HG03565 (cell line): ENCODE measurements at regions not wholly inside any gene's neighbourhood (a gene's known extent, or its start where the extent isn't known, plus 50 kb on each side); places are given as distances from the start of the nearest gene placed in this dataset.
"Not testable (repeated sequence)": the region's sequence is repeated elsewhere in the genome, so short reads cannot be mapped to it uniquely, and the experiment has no call there.

Source experiments
- ATAC-seq: cut with Tn5 transposase; IDR thresholded peaks from one replicate; pipeline ENCODE4 v1.9.1; 2021; ENCODE audit warnings: mild to moderate bottlenecking, moderate library complexity; ENCODE audit not compliant: unreplicated experiment

DNA sequence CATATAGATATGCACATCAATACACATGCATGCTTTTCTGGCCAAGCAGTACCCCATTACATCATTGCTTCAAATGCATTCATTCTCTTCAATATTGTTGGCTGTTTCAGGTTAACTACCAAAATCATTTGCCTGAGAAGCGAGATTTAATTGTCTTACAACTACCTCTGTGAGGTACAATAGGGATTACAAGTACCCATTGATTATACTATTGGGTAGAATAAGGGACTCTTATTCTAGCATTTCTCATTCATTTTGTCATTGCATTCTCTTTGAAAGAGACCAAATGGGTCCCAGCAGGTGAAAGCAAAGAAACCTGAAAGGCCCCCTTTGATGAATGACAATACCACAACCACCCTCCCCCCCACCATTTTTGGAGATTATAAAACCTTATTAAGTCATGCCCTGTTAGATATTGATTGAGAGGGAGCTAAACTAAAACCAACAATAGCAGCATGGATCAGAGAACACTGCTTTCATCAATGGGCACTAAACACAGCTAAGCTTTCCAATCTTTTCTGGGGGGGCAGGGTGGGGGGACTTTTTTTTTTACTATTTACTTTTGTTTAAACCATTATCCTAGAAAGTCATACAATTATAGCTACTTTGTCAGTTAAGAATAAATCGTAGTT lies 375.0 kb upstream of the CCNH start:
- ATAC-seq = no peak

DNA sequence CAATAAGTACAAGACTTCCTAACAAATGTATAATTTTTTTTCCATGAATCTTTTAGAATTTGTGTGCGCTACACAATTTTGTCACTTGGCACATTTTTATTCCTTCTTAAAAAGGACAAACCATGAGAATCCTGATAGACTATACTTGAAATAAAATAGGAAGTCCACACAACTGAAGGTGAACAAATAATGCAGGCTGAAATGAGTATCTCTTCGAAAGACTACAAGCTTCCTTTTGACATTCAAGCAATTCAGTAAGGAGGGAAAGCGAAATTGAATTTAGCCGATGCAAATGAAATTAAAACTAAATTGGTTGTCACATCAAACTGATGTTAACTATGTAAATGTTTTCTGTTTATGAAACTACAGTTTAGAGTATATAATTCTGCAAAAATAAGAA lies 374.4 kb upstream of the CCNH start:
- no peak for ATAC-seq

DNA sequence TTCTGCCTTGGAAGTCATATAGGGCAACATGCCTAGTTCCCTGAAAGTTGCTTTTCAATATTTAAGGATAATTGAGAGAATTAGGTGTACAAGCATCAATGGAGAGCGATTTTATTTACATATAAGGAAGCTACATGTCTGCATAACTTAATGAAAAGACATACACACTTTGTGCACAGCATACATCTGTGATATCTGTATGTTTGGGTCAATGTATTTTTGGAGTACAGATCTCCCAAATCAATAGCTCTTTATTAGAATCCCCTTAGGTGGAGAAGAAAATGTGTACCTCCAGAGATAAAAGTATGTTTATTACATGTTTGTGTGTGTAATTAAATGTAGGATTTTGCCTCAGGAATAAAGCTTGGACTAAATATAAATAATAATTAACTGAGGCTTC lies 373.7 kb upstream of the CCNH start:
- ATAC-seq = no peak

DNA sequence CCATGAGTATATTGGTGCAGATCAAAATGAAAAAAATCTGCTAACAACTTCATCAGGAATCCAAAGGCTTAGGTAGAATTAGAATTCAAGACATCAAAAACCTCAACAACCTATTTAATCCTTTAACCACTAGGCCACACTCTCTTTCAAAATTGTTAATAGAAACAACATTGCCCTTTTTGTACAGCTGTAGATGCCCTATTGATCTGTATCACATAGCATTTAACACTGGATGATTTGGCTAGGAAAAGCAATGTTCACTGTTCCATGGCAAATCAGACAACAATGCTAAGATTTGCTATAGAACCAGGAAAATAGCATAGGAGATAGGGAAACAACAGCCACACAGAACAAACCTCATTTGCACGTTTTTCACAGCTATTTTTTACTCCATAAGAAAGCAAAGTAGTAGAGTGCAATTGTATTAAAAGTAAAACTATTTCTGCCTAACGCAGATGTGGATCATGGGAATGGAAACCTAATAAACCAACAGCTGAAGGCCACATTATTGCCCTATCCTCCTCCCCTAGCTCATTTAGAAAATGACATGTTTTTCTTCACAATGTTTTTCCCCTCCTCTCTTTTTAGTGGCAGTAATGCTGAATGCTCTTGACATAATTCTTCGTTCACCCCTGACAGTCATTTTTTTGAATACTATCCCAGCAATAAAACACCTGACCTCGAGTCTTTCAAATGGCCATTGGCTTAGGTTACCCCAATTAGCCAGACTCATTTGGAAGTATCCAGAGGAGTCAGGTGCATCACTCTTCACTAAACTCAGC lies 373.0 kb upstream of the CCNH start:
- no peak for ATAC-seq

DNA sequence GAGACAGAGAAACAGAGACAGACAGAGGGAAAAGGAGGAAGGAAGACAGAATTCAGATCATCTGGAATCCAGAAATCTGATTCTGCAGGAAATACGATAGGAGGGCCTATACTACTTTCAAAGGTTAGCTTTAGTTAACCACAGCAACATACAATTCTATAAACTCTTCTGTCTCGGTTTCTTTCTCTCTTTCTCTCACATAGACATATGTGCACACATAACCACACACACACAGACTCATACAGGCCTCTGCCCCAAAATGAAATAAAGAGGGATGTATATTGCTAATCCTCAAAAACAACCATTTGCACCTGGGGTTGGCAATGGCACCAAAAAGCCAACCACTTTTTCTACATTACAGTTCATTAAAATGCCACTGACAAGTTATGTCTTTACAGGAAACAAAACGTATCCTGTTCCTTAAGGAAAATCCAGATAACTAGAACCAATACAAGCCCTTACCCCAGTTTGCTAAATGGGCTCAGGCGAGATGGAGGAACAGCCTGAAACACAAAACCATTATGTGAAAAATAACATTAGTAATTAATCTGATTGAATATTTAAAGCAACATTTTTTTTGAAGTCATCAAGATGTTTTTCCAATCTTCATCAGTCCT lies 372.3 kb upstream of the CCNH start:
- no peak for ATAC-seq

DNA sequence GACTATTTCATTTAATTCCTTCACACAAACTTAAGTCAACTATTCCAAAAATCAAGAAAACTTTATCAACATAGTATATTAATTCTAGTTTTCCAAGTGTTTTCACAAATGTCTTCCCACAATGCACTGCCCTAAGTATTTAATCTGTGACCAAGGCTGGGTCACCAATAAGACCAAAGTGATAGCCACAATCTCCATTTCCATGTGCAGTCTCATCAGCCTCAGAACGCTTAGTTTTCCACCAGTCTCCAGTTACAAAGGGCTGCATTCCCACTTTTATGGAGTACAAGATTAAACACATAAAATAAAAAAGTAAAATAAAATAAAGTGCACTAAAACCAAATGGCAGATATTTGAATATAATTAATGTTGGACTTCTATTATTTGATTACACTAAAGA lies 371.6 kb upstream of the CCNH start:
- no peak for ATAC-seq

DNA sequence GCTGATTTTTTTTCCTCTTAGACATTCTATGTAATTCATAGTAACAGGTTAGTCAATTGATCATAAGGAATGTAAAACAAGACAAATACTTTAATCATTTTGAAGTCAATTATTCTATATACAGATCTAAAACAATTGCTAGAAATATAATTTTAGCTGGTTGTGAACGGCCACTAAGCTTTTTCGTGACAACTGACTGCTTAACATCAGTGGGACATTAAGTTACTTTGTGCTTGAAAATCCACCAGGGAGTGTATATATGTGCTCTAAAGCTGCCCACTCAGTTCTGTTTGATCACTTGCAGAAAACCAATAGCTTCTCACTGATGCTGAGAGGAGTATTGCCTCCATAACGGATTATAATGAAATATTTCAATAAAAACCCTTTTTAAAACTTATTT lies 370.2 kb upstream of the CCNH start:
- ATAC-seq = no peak

DNA sequence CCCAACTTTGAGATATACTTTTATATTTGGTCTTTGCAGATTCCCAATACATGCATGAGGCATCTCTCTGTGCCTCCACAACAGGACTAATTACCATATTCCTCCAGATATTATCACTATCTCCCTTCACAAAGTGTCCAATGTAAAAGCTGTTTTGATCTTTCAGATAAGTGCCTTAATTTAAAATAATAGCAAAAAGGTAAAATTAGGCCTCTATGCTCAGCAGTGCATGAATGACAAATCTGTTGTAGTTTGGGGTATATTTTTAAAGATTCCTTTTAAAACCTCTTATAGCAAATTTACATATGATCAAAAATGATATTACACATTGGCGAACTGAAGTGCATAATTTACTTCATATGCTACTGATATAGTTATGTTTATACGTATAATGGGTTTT lies 369.2 kb upstream of the CCNH start:
- ATAC-seq = no peak

DNA sequence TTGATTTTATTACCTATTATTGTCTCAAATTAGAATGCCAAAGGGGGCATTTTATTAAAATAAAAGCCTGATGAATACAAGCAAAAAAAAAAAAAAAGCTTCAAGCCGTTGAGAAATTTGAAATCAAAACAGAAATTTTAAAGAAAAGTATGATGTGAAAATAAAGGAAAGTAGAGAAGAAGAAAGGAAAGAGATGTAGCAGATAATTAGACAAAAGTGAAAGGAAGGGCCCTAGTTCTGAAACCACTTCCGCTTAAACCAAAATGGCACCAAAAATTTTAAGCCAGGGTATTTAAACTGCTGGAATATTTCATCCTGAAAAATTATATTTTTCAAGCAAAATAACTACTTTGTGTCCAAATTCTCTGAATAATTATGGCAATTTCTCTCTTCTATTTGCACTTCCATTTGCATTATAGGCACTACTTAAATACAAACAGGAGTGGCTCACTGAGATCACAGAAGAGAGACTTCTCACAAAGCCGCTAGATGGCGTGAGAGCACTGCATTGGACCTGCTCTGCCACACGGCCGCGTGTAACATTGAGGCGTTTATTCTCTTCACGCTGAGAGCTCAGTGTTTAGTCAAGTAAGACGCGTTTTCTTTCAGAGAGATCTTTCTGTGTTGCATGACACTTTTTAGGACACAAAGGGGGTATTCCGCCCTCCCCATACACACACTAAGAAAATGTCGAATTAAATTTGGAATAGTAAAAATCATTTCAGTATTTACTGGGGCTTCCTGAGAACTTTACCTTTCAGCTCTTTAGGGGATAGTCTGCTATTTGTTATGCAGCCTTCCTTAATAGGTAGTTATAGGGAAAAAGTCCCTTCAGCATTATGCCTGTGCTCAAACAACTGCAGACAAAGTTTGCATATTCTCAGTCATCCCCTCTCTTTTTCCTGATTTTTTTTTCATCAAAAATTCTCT lies 368.4 kb upstream of the CCNH start:
- ATAC-seq = peak; percentile 99

DNA sequence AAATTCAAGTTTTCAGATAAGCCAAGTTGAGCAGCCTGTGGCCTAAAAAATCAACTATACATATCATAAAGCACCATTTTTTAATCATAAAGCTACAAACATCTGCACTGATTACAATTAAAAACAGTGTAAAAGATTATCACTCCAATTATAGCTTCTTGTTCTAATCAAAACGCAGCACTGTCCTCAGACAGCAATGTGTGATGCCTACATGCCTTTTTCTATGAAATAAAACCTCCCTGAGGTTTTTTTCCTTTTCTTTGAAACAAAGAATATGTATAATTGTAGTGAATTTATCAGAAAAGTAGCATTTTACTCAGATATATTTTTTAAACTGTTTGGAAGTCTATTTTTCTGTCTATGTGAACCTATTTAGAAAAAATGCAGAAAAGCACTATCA lies 366.1 kb upstream of the CCNH start:
- ATAC-seq = no peak

DNA sequence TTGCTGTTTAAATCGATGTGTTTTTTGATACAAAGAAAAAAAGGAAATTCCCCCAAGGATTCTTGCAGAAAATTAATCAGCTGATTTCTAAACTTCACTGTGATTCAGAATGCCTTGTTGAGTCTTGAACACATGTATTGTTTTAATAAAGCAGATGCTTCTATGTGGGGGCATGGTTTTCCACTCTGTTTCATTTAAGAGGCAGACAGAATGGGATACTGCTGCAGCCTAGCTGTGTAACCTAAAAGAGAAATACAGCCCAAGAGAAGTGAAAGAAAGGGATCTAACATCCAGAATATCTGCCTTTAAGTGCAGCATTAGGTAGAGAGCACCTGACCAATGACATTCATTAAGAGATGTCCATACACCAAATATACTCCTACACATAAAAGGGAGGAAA lies 365.1 kb upstream of the CCNH start:
- no peak for ATAC-seq

DNA sequence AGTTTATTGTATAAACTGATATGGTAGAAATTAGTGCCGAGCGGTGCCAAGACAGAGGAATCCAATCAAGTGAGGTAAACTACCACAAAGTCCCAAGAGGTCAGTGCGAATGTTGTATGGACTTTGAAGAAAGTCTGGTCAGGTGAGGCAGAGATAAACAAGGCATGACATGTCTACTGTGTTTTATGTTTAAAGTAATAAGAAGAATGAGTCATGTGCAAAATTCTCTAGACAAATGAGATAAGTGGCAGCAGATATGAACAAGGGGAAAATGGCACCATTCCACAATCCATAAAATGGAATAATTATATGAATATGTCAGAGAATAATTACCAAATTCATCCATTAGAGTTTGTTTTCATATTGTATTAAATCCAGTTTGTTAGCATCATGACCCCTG lies 364.1 kb upstream of the CCNH start:
- ATAC-seq = no peak

DNA sequence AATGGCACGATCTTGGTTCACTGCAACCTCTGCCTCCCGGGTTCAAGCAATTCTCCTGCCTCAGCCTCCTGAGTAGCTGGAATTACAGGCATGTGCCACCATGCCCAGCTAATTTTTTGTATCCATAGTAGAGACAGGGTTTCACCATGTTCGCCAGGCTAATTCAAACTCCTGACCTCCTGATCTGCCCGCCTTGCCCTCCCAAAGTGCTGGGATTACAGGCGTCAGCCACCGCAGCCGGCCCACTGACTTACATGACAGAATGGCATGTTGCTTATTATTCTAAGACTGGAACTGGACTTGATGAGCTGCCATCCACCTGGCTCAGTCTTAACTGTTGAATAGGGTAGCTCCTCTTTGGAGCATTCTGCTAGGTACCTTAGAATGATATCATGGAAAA lies 363.6 kb upstream of the CCNH start:
- not testable (repeated sequence) for ATAC-seq

DNA sequence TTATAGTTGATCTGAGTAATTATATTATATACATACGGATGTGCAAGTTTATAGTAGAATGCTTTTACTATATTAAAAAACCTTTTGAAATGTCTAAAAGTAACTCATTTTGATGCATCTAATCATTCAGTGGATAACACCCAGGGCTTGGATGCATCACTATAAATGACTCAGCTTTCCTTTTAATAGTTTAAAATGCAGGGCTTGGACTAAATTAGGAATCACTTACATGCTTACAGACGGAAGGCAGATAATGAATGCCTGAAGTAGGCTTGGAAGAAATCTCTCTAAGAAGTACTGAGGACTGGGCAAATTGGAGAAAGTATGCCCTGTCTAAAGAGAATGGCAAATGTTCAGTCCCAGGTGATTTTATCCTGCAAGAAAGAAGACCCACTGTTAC lies 362.5 kb upstream of the CCNH start:
- no peak for ATAC-seq

DNA sequence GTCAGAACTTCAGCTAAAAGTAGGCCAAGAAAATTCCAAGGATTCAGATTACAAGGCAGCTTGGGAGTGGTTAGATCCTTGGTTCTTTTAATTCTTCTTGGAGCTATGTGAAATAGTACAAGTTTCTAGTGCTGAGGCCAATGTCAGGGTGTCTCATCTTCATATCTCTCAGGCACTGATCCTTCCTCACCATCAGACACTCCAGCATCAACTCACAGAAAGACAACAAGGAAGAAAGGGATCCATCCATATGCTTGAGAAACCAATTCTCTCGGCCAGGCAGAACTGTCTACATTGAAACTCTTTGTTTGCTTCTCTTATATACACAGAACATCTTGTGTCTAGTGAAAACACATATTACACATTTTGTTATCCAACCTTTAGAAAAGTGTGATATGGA lies 362.1 kb upstream of the CCNH start:
- ATAC-seq = no peak

DNA sequence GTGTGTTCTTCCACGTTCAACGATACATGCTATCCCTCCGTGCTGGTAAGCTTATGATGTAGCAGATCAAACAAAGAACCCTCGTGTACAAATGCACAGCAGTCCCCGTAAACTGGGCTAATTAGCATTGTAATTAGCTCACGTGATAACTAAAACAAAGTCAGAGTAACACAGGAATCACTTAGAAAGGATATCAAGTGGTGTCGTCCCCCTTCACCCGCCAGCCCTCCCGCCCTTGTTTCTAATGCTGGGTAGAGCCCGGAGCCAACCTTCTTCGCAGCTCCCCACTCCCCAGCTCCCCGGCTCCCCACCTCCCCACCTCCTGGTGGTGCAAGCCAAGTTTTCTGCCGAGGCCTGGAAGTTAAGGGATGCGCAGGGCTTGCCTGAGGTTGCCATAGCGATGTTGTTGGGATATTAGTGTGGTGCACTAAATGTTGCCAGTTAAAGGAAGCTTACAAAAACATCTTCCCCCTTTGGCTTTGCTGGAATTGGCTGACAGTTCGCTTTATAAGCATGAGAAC lies 357.9 kb upstream of the CCNH start:
- ATAC-seq = no peak

DNA sequence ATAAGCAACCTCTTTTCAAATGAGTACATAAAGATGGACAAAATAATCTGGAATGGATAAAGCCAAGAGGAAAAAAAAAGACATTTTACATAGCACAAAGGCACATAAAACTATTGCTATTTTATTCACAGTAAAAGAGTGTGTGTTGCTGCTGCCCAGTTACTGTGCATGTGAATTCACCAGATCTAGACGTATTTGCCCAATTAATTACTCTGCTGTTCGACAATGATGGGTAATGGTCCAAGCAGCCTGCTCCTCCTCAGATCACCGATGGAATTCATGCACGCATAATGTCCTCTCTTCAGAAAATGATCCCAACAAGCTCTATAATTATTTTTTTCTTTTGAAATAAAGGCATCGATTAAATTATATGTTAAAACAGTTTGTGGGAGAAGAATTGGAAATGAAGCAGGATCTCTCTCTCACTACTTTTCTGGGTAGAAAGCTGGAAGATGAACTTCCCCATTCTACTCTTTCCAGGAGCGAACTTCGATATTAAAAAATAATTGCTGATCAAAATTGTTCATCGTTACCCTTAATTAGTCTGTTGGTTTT lies 357.4 kb upstream of the CCNH start:
- no peak for ATAC-seq

DNA sequence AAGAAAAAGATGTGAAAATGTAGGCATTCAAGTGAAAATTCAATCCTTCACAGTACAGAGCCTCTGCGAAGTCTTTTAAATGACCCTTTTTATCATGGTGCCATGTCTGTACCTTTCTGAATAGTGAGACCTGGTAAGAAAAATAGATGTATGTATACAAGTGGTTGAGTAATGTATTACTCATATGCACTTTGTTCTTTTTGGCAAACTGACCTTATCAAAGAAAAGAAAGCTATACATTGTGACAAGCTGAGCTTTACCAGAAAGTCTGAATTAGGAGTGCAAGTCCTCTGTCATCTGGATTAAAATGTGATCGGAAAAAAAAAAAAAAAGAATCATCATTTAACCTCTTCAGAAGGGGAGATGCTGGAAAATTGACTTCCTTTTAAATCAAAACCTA lies 356.4 kb upstream of the CCNH start:
- no peak for ATAC-seq

DNA sequence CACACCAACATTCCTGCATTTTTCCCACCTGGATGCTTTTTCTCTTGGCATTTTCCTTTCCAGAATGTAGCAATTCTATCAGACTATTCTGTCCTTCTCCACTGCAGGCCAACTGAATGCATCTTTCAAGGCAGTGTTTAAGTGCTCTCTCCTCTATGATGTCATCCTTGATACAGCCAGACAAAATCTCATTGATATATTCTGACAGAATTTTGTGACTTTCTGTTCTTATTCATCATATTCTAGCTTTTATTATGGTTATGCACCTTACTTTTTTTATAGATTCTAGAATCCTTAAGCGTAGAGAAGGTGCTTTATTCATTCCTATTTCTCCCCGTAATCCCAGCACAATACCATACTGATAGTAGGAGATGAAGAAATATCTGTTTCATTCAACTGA lies 355.5 kb upstream of the CCNH start:
- no peak for ATAC-seq

DNA sequence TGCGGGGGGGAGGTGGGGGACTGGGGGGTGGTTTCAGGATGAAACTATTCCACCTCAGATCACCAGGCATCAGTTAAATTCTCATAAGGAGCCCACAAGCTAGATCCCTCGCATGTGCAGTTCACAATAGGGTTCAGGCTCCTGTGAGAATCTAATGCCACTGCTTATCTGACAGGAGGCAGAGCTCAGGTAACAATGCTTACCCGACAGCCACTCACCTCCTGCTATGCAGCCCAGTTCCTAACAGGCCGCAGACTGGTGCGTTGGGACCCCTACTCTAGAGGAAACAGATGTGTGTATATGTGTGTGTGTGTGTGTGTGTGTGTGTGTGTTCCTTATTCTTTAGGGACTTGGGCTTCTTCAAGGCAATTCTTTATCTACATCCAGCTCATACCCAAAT lies 352.3 kb upstream of the CCNH start:
- no peak for ATAC-seq

DNA sequence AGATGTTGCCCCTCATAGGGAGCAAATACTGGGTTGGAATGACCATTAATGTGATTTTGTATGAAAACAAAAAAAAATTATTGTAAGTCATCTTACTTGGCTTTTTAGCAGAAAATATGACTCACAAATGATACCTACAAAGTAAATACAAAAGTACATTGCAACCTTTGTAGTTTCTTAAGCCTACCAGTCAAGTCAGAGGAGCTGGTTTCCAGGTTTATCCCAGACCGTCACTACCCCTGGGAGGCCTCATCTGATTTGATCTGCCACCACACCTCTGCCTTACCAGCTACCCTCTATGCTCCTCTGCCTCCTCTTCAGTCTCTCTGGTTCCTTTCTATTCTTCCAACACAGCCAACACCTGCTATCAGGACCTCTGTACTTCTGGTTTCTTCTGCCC lies 349.9 kb upstream of the CCNH start:
- no peak for ATAC-seq
